Smooth muscle cell (in vitro differentiated cells): ENCODE measurements at regions not wholly inside any gene's neighbourhood (a gene's known extent, or its start where the extent isn't known, plus 50 kb on each side); places are given as distances from the start of the nearest gene placed in this dataset.

Source experiments
- DNase-seq: peaks from one replicate; lab custom pipeline; 2025; ENCODE audit not compliant: unreplicated experiment; lab: John Stamatoyannopoulos, UW
- H2AFZ ChIP-seq: fragments of 200-600 bp; sonication (generic); 2 replicates; pipeline ENCODE4 v1.6.0; 2016; ENCODE audit warnings: antibody characterized with exemption, low read depth, mild to moderate bottlenecking
- H3F3A ChIP-seq: fragments of 200-600 bp; sonication (generic); 2 replicates; pipeline ENCODE4 v1.6.0; 2017; ENCODE audit warnings: antibody characterized with exemption, low read depth
- H3K27ac ChIP-seq: fragments of 200-600 bp; sonication (generic); 2 replicates; pipeline ENCODE4 v1.5.1; 2016; ENCODE audit warnings: low read depth, mild to moderate bottlenecking
- H3K27me3 ChIP-seq: fragments of 200-600 bp; sonication (generic); 2 replicates; pipeline ENCODE4 v1.6.1; 2016; ENCODE audit warnings: low read depth, mild to moderate bottlenecking
- H3K36me3 ChIP-seq: fragments of 200-600 bp; sonication (generic); 2 replicates; pipeline ENCODE4 v1.5.1; 2016; ENCODE audit warnings: low read depth
- H3K4me1 ChIP-seq: fragments of 200-600 bp; sonication (generic); 2 replicates; pipeline ENCODE4 v1.5.1; 2016; ENCODE audit warnings: low read depth
- H3K4me2 ChIP-seq: fragments of 200-600 bp; sonication (generic); 2 replicates; pipeline ENCODE4 v1.6.0; 2016; ENCODE audit warnings: mild to moderate bottlenecking
- H3K4me3 ChIP-seq: fragments of 200-600 bp; sonication (generic); 2 replicates; pipeline ENCODE4 v1.5.1; 2016; ENCODE audit warnings: mild to moderate bottlenecking
- H3K79me2 ChIP-seq: fragments of 200-600 bp; sonication (generic); 2 replicates; pipeline ENCODE4 v1.6.0; 2016; ENCODE audit warnings: low read depth, mild to moderate bottlenecking
- H3K9ac ChIP-seq: fragments of 200-600 bp; sonication (generic); 2 replicates; pipeline ENCODE4 v1.6.0; 2016; ENCODE audit warnings: low read depth
- H3K9me3 ChIP-seq: fragments of 200-600 bp; sonication (generic); replicated peaks from 2 replicates; pipeline ENCODE4 v1.5.1; 2016; ENCODE audit warnings: low read depth
- H4K20me1 ChIP-seq: fragments of 200-600 bp; sonication (generic); 2 replicates; pipeline ENCODE4 v1.6.0; 2016; ENCODE audit warnings: low read depth
- CTCF ChIP-seq: fragments of 200-600 bp; sonication (generic); IDR thresholded peaks from 2 replicates; pipeline ENCODE4 v1.5.1; 2017; ENCODE audit warnings: borderline replicate concordance, mild to moderate bottlenecking, antibody characterized with exemption; ENCODE audit not compliant: insufficient read depth, poor library complexity, severe bottlenecking
- WGBS: methylation state at CpG from one replicate; pipeline ENCODE4 v1.1.7; 2016; ENCODE audit warnings: low lambda C conversion rate; 5-methylcytosine and 5-hydroxymethylcytosine counted together

GRCh38 chr4:12873351-12873750, 610.8 kb downstream of the RAB28 start:
- Histone ChIP-seq H3K4me2 (no peak overlapping the region), H3K9me3 (no peaks in the 10 kb centered on the region), H3K79me2 (no peaks in the 10 kb centered on the region), H3K27ac (no peak overlapping the region), H3K4me3 (no peak overlapping the region), H3K27me3 (no peaks in the 10 kb centered on the region), H3F3A (no peaks in the 10 kb centered on the region), H3K9ac (no peak overlapping the region), H3K4me1 (no peaks in the 10 kb centered on the region), H4K20me1 (no peaks in the 10 kb centered on the region), H2AFZ (no peak overlapping the region), H3K36me3 (no peaks in the 10 kb centered on the region)
- no peak for TF ChIP-seq CTCF
- DNase-seq = no peak
- WGBS = 92% methylated on average over 2 of the region's 2 CpGs

GRCh38 chr4:12861422-12861821, 622.7 kb downstream of the RAB28 start:
- Histone ChIP-seq H3K79me2 (no peaks in the 10 kb centered on the region), H3K9ac (no peak overlapping the region), H3K4me1 (no peaks in the 10 kb centered on the region), H3F3A (no peaks in the 10 kb centered on the region), H3K9me3 (no peaks in the 10 kb centered on the region), H3K4me2 (no peak overlapping the region), H3K4me3 (no peak overlapping the region), H2AFZ (no peak overlapping the region), H3K27me3 (no peaks in the 10 kb centered on the region), H3K27ac (no peak overlapping the region), H4K20me1 (no peaks in the 10 kb centered on the region), H3K36me3 (no peaks in the 10 kb centered on the region)
- 90% methylated on average over 1 of the region's 1 CpG for WGBS
- no peak for TF ChIP-seq CTCF
- no peak for DNase-seq

GRCh38 chr4:12852338-12853307, 631.5 kb downstream of the RAB28 start:
- Histone ChIP-seq H2AFZ (peak overlapping the region; percentile 63), H3K27ac (peak overlapping the region; percentile 25), H4K20me1 (no peaks in the 10 kb centered on the region), H3K36me3 (no peaks in the 10 kb centered on the region), H3K4me2 (peak overlapping the region; percentile 48), H3K79me2 (no peaks in the 10 kb centered on the region), H3F3A (no peaks in the 10 kb centered on the region), H3K27me3 (peaks cover 19% of the 10 kb centered on the region), H3K9ac (no peak overlapping the region), H3K4me1 (no peaks in the 10 kb centered on the region), H3K4me3 (no peak overlapping the region), H3K9me3 (no peaks in the 10 kb centered on the region)
- WGBS = 26% methylated on average over 8 of the region's 8 CpGs
- peak; percentile 78 for TF ChIP-seq CTCF
- DNase-seq = no peak

- Histone ChIP-seq H2AFZ (no peak overlapping the region), H3K79me2 (no peaks in the 10 kb centered on the region), H3F3A (no peaks in the 10 kb centered on the region), H3K27ac (no peak overlapping the region), H3K9me3 (no peaks in the 10 kb centered on the region), H3K9ac (no peak overlapping the region), H3K4me2 (no peak overlapping the region), H3K27me3 (peaks cover 19% of the 10 kb centered on the region), H3K36me3 (no peaks in the 10 kb centered on the region), H4K20me1 (no peaks in the 10 kb centered on the region), H3K4me1 (no peaks in the 10 kb centered on the region), H3K4me3 (no peak overlapping the region)
- WGBS = 72% methylated on average over 4 of the region's 4 CpGs
- no peak for TF ChIP-seq CTCF
- DNase-seq = no peak
These were observed 637.8 kb downstream of the RAB28 start for GRCh38 chr4:12846368-12846767.
